CD14-positive monocyte (primary cell): ENCODE measurements at regions not wholly inside any gene's neighbourhood (a gene's known extent, or its start where the extent isn't known, plus 50 kb on each side); places are given as distances from the start of the nearest gene placed in this dataset.

Experiments used
- DNase-seq, 3 donors: peaks; one replicate each; pipeline ENCODE4 v3.0.0-alpha.2; 2011 to 2022
- H2AFZ ChIP-seq: 2 replicates; pipeline ENCODE4 v1.6.0; 2012; ENCODE audit warnings: mild to moderate bottlenecking, low read depth, low read length, inconsistent platforms; ENCODE audit not compliant: insufficient read depth, poor library complexity, severe bottlenecking
- H3K27ac ChIP-seq, 2 donors: 1 replicate in 1 of 2; 2 replicates in 1 of 2; pipeline ENCODE4 v1.5.1; 2012 to 2013; ENCODE audit warnings: low read length in 2 of 2, control low read depth in 1 of 2, inconsistent platforms in 1 of 2, low read depth in 1 of 2, mild to moderate bottlenecking in 1 of 2
- H3K27me3 ChIP-seq, 2 donors: one replicate each; pipeline versions ENCODE4 v1.6.0 to v1.6.1; 2011 to 2013; ENCODE audit warnings: low read length in 2 of 2; ENCODE audit not compliant: control insufficient read depth in 2 of 2, insufficient read depth in 2 of 2
- H3K36me3 ChIP-seq, 2 donors: replicated peaks in 1 of 2; 1 replicate in 1 of 2; 2 replicates in 1 of 2; pipeline versions ENCODE4 v1.5.1 to v1.6.1; 2012 to 2013; ENCODE audit warnings: low read length in 2 of 2, control low read depth in 1 of 2, inconsistent platforms in 1 of 2, mild to moderate bottlenecking in 1 of 2; ENCODE audit not compliant: insufficient read depth in 2 of 2, control insufficient read depth in 1 of 2
- H3K4me1 ChIP-seq, 2 donors: 1 replicate in 1 of 2; 2 replicates in 1 of 2; pipeline versions ENCODE4 v1.5.1 to v1.6.1; 2012 to 2013; ENCODE audit warnings: low read length in 2 of 2, control low read depth in 1 of 2, inconsistent platforms in 1 of 2, mild to moderate bottlenecking in 1 of 2, moderate library complexity in 1 of 2; ENCODE audit not compliant: insufficient read depth in 2 of 2, control insufficient read depth in 1 of 2
- H3K4me2 ChIP-seq: replicated peaks from 2 replicates; pipeline ENCODE3; 2012; ENCODE audit warnings: low read length, moderate library complexity, mild to moderate bottlenecking; ENCODE audit not compliant: poor library complexity, severe bottlenecking; ENCODE audit errors: extremely low read depth
- H3K4me3 ChIP-seq, 3 experiments: fragments of 200-600 bp in 1 of 3; sonication (generic) in 1 of 3; replicated peaks in 1 of 3; 1 replicate in 2 of 3; 2 replicates in 1 of 3; pipeline ENCODE4 v1.5.1; 2011 to 2013; ENCODE audit warnings: low read length in 3 of 3, mild to moderate bottlenecking in 3 of 3, control low read depth in 2 of 3, low read depth in 2 of 3, inconsistent platforms in 1 of 3, moderate library complexity in 1 of 3
- H3K79me2 ChIP-seq: 2 replicates; pipeline ENCODE4 v1.6.0; 2012; ENCODE audit warnings: mild to moderate bottlenecking, control low read depth, inconsistent platforms, low read length, moderate library complexity; ENCODE audit not compliant: insufficient read depth
- H3K9ac ChIP-seq: 2 replicates; pipeline ENCODE4 v1.6.0; 2017; ENCODE audit warnings: low read length, mild to moderate bottlenecking; ENCODE audit not compliant: insufficient read depth, poor library complexity, severe bottlenecking
- H3K9me3 ChIP-seq, 2 donors: replicated peaks in 1 of 2; 1 replicate in 1 of 2; 2 replicates in 1 of 2; pipeline versions ENCODE4 v1.5.1 to v1.6.1; 2012 to 2013; ENCODE audit warnings: low read length in 2 of 2, control low read depth in 1 of 2; ENCODE audit not compliant: control insufficient read depth in 1 of 2, insufficient read depth in 1 of 2
- H4K20me1 ChIP-seq: 2 replicates; pipeline ENCODE4 v1.6.0; 2012; ENCODE audit warnings: mild to moderate bottlenecking, low read length, control low read depth, moderate library complexity; ENCODE audit not compliant: insufficient read depth
- H3K27ac Mint-ChIP-seq, 7 donors: one replicate each; pipeline ENCODE4 v1.8.0; 2020; ENCODE audit warnings: mild to moderate bottlenecking in 7 of 7, mixed read lengths in 7 of 7, moderate library complexity in 6 of 7, inconsistent platforms in 2 of 7
- H3K27me3 Mint-ChIP-seq, 3 donors: one replicate each; pipeline ENCODE4 v1.8.0; 2021 to 2022; ENCODE audit warnings: low read depth in 3 of 3, mild to moderate bottlenecking in 3 of 3, mixed read lengths in 3 of 3, moderate library complexity in 3 of 3, inconsistent platforms in 1 of 3
- H3K36me3 Mint-ChIP-seq, 2 donors: one replicate each; pipeline ENCODE4 v1.8.0; 2020; ENCODE audit warnings: mixed read lengths in 2 of 2, inconsistent platforms in 1 of 2, mild to moderate bottlenecking in 1 of 2
- H3K4me1 Mint-ChIP-seq: one replicate; pipeline ENCODE4 v1.8.0; 2020; ENCODE audit warnings: mild to moderate bottlenecking, mixed read lengths
- H3K4me3 Mint-ChIP-seq, 2 donors: one replicate each; pipeline ENCODE4 v1.8.0; 2020; ENCODE audit warnings: mild to moderate bottlenecking in 2 of 2, mixed read lengths in 2 of 2, moderate library complexity in 1 of 2
- H3K9me3 Mint-ChIP-seq, 7 donors: one replicate each; pipeline ENCODE4 v1.8.0; 2020 to 2022; ENCODE audit warnings: mixed read lengths in 7 of 7, mild to moderate bottlenecking in 6 of 7, moderate library complexity in 6 of 7, inconsistent platforms in 2 of 7
- WGBS: methylation state at CpG from one replicate; pipeline ENCODE4 v1.1.5; 2013; ENCODE audit warnings: missing lambda C conversion rate; ENCODE audit not compliant: insufficient coverage; 5-methylcytosine and 5-hydroxymethylcytosine counted together
- intact Hi-C, 2 donors: fragments of 100-400 bp; cut with micrococcal nuclease; formaldehyde crosslinking; loops; one replicate each; pipeline versions ENCODE4 v1.15.0 to v1.15.1; 2023
- TF ChIP-seq, protein P1 (sequence below): fragments of 200-600 bp; IDR thresholded peaks from one replicate; pipeline ENCODE4 v1.8.0; 2022; ENCODE audit warnings: antibody characterized with exemption, mild to moderate bottlenecking

DNA sequence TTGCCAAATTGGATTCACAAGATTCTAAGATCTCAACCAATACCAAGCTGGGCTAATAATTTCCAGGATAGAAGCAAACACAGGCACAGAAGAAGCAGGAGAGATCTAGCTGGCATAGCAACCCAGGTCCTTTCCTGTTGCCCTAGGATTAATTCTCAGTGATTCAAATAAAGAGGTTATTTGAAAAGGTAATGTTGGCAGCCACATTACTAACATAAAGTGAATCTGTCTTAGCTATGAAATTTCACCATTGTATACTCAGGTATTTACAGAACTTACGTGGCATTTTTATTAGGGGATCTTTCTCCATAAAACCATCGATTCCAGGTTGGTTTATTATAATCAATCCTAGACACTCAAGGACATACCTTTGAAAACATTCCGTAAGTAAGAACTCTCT is 379.3 kb upstream of the POM121L12 start:
- H3K4me1 Mint-ChIP-seq: no peaks in the 10 kb centered on the region
- peaks cover 0 to 5% (median 3%) of the 10 kb centered on the region in 7 donors for H3K9me3 Mint-ChIP-seq
- Histone ChIP-seq H3K36me3 (no peaks in the 10 kb centered on the region), H3K4me1 (no peaks in the 10 kb centered on the region), H3K4me3 (no peak overlapping the region), H2AFZ (no peak overlapping the region), H4K20me1 (no peaks in the 10 kb centered on the region), H3K27me3 (no peaks in the 10 kb centered on the region), H3K9me3 (peaks cover 0 to 6% of the 10 kb centered on the region in 2 donors), H3K79me2 (no peaks in the 10 kb centered on the region), H3K9ac (no peak overlapping the region), H3K27ac (no peak overlapping the region), H3K4me2 (no peak overlapping the region)
- H3K27ac Mint-ChIP-seq: no peak overlapping the region
- TF ChIP-seq, protein P1, sequence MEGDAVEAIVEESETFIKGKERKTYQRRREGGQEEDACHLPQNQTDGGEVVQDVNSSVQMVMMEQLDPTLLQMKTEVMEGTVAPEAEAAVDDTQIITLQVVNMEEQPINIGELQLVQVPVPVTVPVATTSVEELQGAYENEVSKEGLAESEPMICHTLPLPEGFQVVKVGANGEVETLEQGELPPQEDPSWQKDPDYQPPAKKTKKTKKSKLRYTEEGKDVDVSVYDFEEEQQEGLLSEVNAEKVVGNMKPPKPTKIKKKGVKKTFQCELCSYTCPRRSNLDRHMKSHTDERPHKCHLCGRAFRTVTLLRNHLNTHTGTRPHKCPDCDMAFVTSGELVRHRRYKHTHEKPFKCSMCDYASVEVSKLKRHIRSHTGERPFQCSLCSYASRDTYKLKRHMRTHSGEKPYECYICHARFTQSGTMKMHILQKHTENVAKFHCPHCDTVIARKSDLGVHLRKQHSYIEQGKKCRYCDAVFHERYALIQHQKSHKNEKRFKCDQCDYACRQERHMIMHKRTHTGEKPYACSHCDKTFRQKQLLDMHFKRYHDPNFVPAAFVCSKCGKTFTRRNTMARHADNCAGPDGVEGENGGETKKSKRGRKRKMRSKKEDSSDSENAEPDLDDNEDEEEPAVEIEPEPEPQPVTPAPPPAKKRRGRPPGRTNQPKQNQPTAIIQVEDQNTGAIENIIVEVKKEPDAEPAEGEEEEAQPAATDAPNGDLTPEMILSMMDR: no peak
- no peak for DNase-seq
- H3K4me3 Mint-ChIP-seq: no peak overlapping the region
- intact Hi-C loops: no loop called here
- WGBS: no CpG with 5 or more reads among the region's 3 CpGs
- H3K36me3 Mint-ChIP-seq: no peaks in the 10 kb centered on the region
- no peaks in the 10 kb centered on the region for H3K27me3 Mint-ChIP-seq

DNA sequence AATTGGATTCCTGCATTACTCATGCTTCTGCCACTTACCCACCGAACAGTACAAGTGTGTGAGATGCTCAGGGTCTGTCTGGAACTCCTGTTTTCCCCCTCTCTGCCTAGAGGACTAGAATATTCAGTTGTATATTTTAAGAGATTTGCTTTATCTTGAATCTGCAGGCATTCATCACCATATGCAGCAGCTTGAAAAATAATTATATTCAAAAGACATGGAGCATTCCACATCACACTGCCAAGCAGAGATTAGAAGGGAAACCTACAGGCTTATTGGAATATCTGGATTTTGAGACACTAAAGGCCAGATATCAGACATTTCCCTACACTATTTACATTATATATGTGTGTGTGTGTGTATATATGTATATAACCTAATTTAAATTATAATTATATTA is 382.8 kb upstream of the POM121L12 start:
- no peak overlapping the region for H3K27ac ChIP-seq
- no peak for DNase-seq
- H3K9ac ChIP-seq: no peak overlapping the region
- Mint-ChIP-seq H3K27me3 (peaks cover 0 to 1% (median 0%) of the 10 kb centered on the region in 3 donors), H3K4me1 (no peaks in the 10 kb centered on the region), H3K36me3 (no peaks in the 10 kb centered on the region), H3K9me3 (peaks cover 0 to 6% (median 3%) of the 10 kb centered on the region in 7 donors), H3K4me3 (no peak overlapping the region), H3K27ac (no peak overlapping the region)
- no peaks in the 10 kb centered on the region for H4K20me1 ChIP-seq
- H3K4me1 ChIP-seq: no peaks in the 10 kb centered on the region
- no peaks in the 10 kb centered on the region for H3K27me3 ChIP-seq
- H2AFZ ChIP-seq: no peak overlapping the region
- no peak overlapping the region for H3K4me3 ChIP-seq
- H3K4me2 ChIP-seq: no peak overlapping the region
- intact Hi-C loops: no loop called here
- peaks cover 0 to 9% of the 10 kb centered on the region in 2 donors for H3K9me3 ChIP-seq
- no peaks in the 10 kb centered on the region for H3K36me3 ChIP-seq
- WGBS: no CpG with 5 or more reads among the region's 1 CpG
- H3K79me2 ChIP-seq: no peaks in the 10 kb centered on the region
- TF ChIP-seq, protein P1: no peak
